ENCODE measurements at regions not wholly inside any gene's neighbourhood (a gene's known extent, or its start where the extent isn't known, plus 50 kb on each side); places are given as distances from the start of the nearest gene placed in this dataset.
"Not testable (repeated sequence)": the region's sequence is repeated elsewhere in the genome, so short reads cannot be mapped to it uniquely, and the experiment has no call there.

- DNase-seq (ENCODE audit: low read depth in 1 of 2, low spot score in 1 of 2): no peak
- Histone ChIP-seq H3K27me3 (ENCODE audit: insufficient read depth, poor library complexity, severe bottlenecking) (no peaks in the 10 kb centered on the region), H3K27ac (replicated peaks) (no peak overlapping the region), H3K4me3 (replicated peaks; ENCODE audit: insufficient read depth, low read length) (no peak overlapping the region)
- no peak for TF ChIP-seq GABPA (IDR thresholded peaks at IDR 0.05; ENCODE audit: low read depth)
- no peak for TF ChIP-seq CTCF (IDR thresholded peaks at IDR 0.05; ENCODE audit: insufficient read depth, low read length)
These were observed 277.9 kb upstream of the KLF3 start for GRCh38 chr4:38386005-38386551.

- DNase-seq (ENCODE audit: low read depth in 1 of 2, low spot score in 1 of 2): no peak
- no peaks in the 10 kb centered on the region for H3K27me3 ChIP-seq (ENCODE audit: insufficient read depth, poor library complexity, severe bottlenecking)
- TF ChIP-seq GABPA (IDR thresholded peaks at IDR 0.05; ENCODE audit: low read depth): no peak
- no peak for TF ChIP-seq POLR2AphosphoS5 (IDR thresholded peaks at IDR 0.05; ENCODE audit: low read depth)
- TF ChIP-seq REST (IDR thresholded peaks at IDR 0.05; ENCODE audit: insufficient replicate concordance, low read depth): no peak
- TF ChIP-seq SPI1 (IDR thresholded peaks at IDR 0.05; ENCODE audit: borderline replicate concordance, low read depth): no peak
- no peak for TF ChIP-seq CTCF (IDR thresholded peaks at IDR 0.05; ENCODE audit: insufficient read depth, low read length)
- H3K27ac ChIP-seq (replicated peaks): no peak overlapping the region
- H3K4me3 ChIP-seq (replicated peaks; ENCODE audit: insufficient read depth, low read length): no peak overlapping the region
These were observed 277.3 kb upstream of the KLF3 start for GRCh38 chr4:38386654-38387188.

- Histone ChIP-seq H3K4me3 (replicated peaks; ENCODE audit: insufficient read depth, low read length) (no peak overlapping the region), H3K27ac (replicated peaks) (no peak overlapping the region), H3K27me3 (ENCODE audit: insufficient read depth, poor library complexity, severe bottlenecking) (no peaks in the 10 kb centered on the region)
- DNase-seq (ENCODE audit: low read depth in 1 of 2, low spot score in 1 of 2): no peak
- TF ChIP-seq SPI1 (IDR thresholded peaks at IDR 0.05; ENCODE audit: borderline replicate concordance, low read depth) (no peak), REST (IDR thresholded peaks at IDR 0.05; ENCODE audit: insufficient replicate concordance, low read depth) (no peak), GABPA (IDR thresholded peaks at IDR 0.05; ENCODE audit: low read depth) (no peak), CTCF (IDR thresholded peaks at IDR 0.05; ENCODE audit: insufficient read depth, low read length) (no peak), POLR2AphosphoS5 (IDR thresholded peaks at IDR 0.05; ENCODE audit: low read depth) (no peak)
These were observed 276.7 kb upstream of the KLF3 start for GRCh38 chr4:38387348-38387747.

- Histone ChIP-seq H3K27me3 (ENCODE audit: insufficient read depth, poor library complexity, severe bottlenecking) (no peaks in the 10 kb centered on the region), H3K4me3 (replicated peaks; ENCODE audit: insufficient read depth, low read length) (no peak overlapping the region), H3K27ac (replicated peaks) (no peak overlapping the region)
- TF ChIP-seq CTCF (IDR thresholded peaks at IDR 0.05; ENCODE audit: insufficient read depth, low read length): no peak
- no peak for TF ChIP-seq GABPA (IDR thresholded peaks at IDR 0.05; ENCODE audit: low read depth)
- TF ChIP-seq REST (IDR thresholded peaks at IDR 0.05; ENCODE audit: insufficient replicate concordance, low read depth): no peak
- TF ChIP-seq POLR2AphosphoS5 (IDR thresholded peaks at IDR 0.05; ENCODE audit: low read depth): no peak
- no peak for TF ChIP-seq SPI1 (IDR thresholded peaks at IDR 0.05; ENCODE audit: borderline replicate concordance, low read depth)
- DNase-seq (ENCODE audit: low read depth in 1 of 2, low spot score in 1 of 2): no peak
These were observed 276.2 kb upstream of the KLF3 start for GRCh38 chr4:38387819-38388218.

- H3K27ac ChIP-seq (replicated peaks); H3K4me3 ChIP-seq (replicated peaks; ENCODE audit: insufficient read depth, low read length); H3K27me3 ChIP-seq (ENCODE audit: insufficient read depth, poor library complexity, severe bottlenecking); DNase-seq (ENCODE audit: low read depth in 1 of 2, low spot score in 1 of 2): not testable (repeated sequence)
These were observed 275.1 kb upstream of the KLF3 start for GRCh38 chr4:38388907-38389306.

Measured in HL-60 (cell line).